PC-3 (cell line): ENCODE measurements at regions not wholly inside any gene's neighbourhood (a gene's known extent, or its start where the extent isn't known, plus 50 kb on each side); places are given as distances from the start of the nearest gene placed in this dataset.

Source experiments
- ATAC-seq: fragments of 200-7000 bp; cut with Tn5 transposase; 2 replicates; pipeline ENCODE4 v1.9.1; 2020; ENCODE audit warnings: mild to moderate bottlenecking, moderate library complexity
- BruUV-seq: library from RNA; stranded (reverse); fragments of 400-500 nt; replicated peaks from 2 replicates; lab custom pipeline; 2021; lab: Mats Ljungman, UMichigan
- CTCF ChIA-PET: fragments of 300-600 bp; sonication (Branson Sonifier 250); formaldehyde crosslinking; loops from one replicate; lab custom pipeline; 2022; ENCODE audit warnings: antibody characterized with exemption; lab: Charles Lee
- POLR2A ChIA-PET: fragments of 300-600 bp; sonication (Branson Sonifier 250); formaldehyde crosslinking; loops from one replicate; lab custom pipeline; 2022; ENCODE audit warnings: antibody characterized with exemption; ENCODE audit not compliant: unreplicated experiment; lab: Charles Lee
- DNase-seq: peaks from one replicate; pipeline ENCODE4 v3.0.0-alpha.2; 2015
- H2AFZ ChIP-seq: fragments of 300-600 bp; sonication (generic); 2 replicates; pipeline ENCODE4 v1.6.0; 2016; ENCODE audit warnings: antibody characterized with exemption, low read length
- H3F3A ChIP-seq: fragments of 300-600 bp; sonication (generic); one replicate; pipeline ENCODE4 v1.6.0; 2017; ENCODE audit warnings: antibody characterized with exemption, low read length, control low read depth, mild to moderate bottlenecking; ENCODE audit not compliant: unreplicated experiment
- H3K27ac ChIP-seq: fragments of 300-600 bp; sonication (generic); 2 replicates; pipeline ENCODE4 v1.5.1; 2016; ENCODE audit warnings: mild to moderate bottlenecking, low read length
- H3K27me3 ChIP-seq: fragments of 300-600 bp; sonication (generic); 2 replicates; pipeline ENCODE4 v1.6.1; 2016; ENCODE audit warnings: low read length, mixed read lengths
- H3K36me3 ChIP-seq: fragments of 300-600 bp; sonication (generic); 2 replicates; pipeline ENCODE4 v1.6.1; 2016; ENCODE audit warnings: low read depth, mixed run types, low read length, mixed read lengths
- H3K4me1 ChIP-seq: fragments of 300-600 bp; sonication (generic); 2 replicates; pipeline ENCODE4 v1.5.1; 2016; ENCODE audit warnings: low read length; ENCODE audit not compliant: insufficient read depth
- H3K4me2 ChIP-seq: fragments of 300-600 bp; sonication (generic); 2 replicates; pipeline ENCODE4 v1.6.0; 2016; ENCODE audit warnings: low read length
- H3K4me3 ChIP-seq: fragments of 300-600 bp; sonication (generic); 2 replicates; pipeline ENCODE4 v1.5.1; 2016; ENCODE audit warnings: mild to moderate bottlenecking, low read length, mixed read lengths
- H3K79me2 ChIP-seq: fragments of 300-600 bp; sonication (generic); 2 replicates; pipeline ENCODE4 v1.6.1; 2017; ENCODE audit warnings: low read length, mixed read lengths
- H3K9ac ChIP-seq: fragments of 300-600 bp; sonication (generic); 2 replicates; pipeline ENCODE4 v1.6.0; 2016; ENCODE audit warnings: mild to moderate bottlenecking, low read length
- H3K9me2 ChIP-seq: fragments of 300-600 bp; sonication (generic); replicated peaks from 2 replicates; pipeline ENCODE4 v1.6.1; 2016; ENCODE audit warnings: mixed run types, low read length, mixed read lengths
- H3K9me3 ChIP-seq: fragments of 300-600 bp; sonication (generic); 2 replicates; pipeline ENCODE4 v1.6.1; 2016; ENCODE audit warnings: low read length, mixed read lengths
- H4K20me1 ChIP-seq: fragments of 300-600 bp; sonication (generic); 2 replicates; pipeline ENCODE4 v1.6.1; 2016; ENCODE audit warnings: low read length, mixed read lengths
- EZH2 ChIP-seq: fragments of 300-600 bp; sonication (generic); IDR thresholded peaks from one replicate; pipeline ENCODE4 v1.6.1; 2017; ENCODE audit warnings: antibody characterized with exemption, mild to moderate bottlenecking, low read length; ENCODE audit not compliant: unreplicated experiment
- EZH2phosphoT487 ChIP-seq: fragments of 300-600 bp; sonication (generic); IDR thresholded peaks from 2 replicates; pipeline ENCODE4 v1.6.1; 2018; ENCODE audit warnings: mild to moderate bottlenecking, antibody characterized with exemption, low read length, borderline replicate concordance
- intact Hi-C: fragments of 100-400 bp; cut with micrococcal nuclease; formaldehyde crosslinking; loops from 2 replicates; pipeline ENCODE4 v1.9.0; 2023
- TF ChIP-seq, protein P1 (sequence below): fragments of 300-600 bp; sonication (generic); conservative IDR thresholded peaks from 2 replicates; pipeline ENCODE4 v1.5.1; 2017; ENCODE audit warnings: antibody characterized with exemption, low read depth, mild to moderate bottlenecking, low read length

DNA sequence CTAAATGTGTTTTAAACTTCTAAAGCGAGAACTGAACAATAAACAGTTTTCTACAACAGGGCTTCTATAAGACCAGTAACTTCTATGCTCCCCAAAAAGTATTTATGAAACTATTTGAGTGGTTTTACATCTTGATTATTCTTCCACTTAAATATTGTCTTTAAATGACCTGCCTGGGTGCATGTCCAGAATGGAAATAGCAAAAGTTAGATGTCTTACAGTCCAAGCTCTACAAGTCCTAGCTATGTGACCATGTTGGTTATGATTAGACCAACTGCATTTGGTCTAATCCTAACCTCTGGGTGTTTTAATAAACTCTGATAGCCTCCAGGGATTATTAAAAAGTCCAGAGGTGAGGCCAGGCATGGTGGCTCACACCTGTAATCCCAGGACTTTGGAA lies 79.0 kb upstream of the ATXN3L start:
- Histone ChIP-seq H3K4me3 (no peak overlapping the region), H3F3A (peaks cover 3% of the 10 kb centered on the region), H3K27me3 (no peaks in the 10 kb centered on the region), H3K36me3 (no peaks in the 10 kb centered on the region), H3K9me3 (no peaks in the 10 kb centered on the region), H3K27ac (peak overlapping the region; percentile 95), H3K4me2 (peak overlapping the region; percentile 15), H2AFZ (no peak overlapping the region), H3K79me2 (no peaks in the 10 kb centered on the region), H4K20me1 (no peaks in the 10 kb centered on the region), H3K4me1 (peaks cover 30% of the 10 kb centered on the region), H3K9ac (peak overlapping the region; percentile 53), H3K9me2 (no peaks in the 10 kb centered on the region)
- ATAC-seq (peak; percentile 17; the same call in 1 of the 2 replicates), DNase-seq (no peak)
- ChIA-PET CTCF (no interaction called here), POLR2A (no interaction called here)
- TSS peak; percentile 99 for BruUV-seq
- intact Hi-C loops: loop anchor here (1.0 to 5.0 kb wide), 5 partner anchors 29 to 427 kb away; no protein-coding TSS in a partner anchor
- TF ChIP-seq, protein P1, sequence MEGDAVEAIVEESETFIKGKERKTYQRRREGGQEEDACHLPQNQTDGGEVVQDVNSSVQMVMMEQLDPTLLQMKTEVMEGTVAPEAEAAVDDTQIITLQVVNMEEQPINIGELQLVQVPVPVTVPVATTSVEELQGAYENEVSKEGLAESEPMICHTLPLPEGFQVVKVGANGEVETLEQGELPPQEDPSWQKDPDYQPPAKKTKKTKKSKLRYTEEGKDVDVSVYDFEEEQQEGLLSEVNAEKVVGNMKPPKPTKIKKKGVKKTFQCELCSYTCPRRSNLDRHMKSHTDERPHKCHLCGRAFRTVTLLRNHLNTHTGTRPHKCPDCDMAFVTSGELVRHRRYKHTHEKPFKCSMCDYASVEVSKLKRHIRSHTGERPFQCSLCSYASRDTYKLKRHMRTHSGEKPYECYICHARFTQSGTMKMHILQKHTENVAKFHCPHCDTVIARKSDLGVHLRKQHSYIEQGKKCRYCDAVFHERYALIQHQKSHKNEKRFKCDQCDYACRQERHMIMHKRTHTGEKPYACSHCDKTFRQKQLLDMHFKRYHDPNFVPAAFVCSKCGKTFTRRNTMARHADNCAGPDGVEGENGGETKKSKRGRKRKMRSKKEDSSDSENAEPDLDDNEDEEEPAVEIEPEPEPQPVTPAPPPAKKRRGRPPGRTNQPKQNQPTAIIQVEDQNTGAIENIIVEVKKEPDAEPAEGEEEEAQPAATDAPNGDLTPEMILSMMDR: no peak
- no peak for TF ChIP-seq EZH2phosphoT487
- no peak for TF ChIP-seq EZH2

DNA sequence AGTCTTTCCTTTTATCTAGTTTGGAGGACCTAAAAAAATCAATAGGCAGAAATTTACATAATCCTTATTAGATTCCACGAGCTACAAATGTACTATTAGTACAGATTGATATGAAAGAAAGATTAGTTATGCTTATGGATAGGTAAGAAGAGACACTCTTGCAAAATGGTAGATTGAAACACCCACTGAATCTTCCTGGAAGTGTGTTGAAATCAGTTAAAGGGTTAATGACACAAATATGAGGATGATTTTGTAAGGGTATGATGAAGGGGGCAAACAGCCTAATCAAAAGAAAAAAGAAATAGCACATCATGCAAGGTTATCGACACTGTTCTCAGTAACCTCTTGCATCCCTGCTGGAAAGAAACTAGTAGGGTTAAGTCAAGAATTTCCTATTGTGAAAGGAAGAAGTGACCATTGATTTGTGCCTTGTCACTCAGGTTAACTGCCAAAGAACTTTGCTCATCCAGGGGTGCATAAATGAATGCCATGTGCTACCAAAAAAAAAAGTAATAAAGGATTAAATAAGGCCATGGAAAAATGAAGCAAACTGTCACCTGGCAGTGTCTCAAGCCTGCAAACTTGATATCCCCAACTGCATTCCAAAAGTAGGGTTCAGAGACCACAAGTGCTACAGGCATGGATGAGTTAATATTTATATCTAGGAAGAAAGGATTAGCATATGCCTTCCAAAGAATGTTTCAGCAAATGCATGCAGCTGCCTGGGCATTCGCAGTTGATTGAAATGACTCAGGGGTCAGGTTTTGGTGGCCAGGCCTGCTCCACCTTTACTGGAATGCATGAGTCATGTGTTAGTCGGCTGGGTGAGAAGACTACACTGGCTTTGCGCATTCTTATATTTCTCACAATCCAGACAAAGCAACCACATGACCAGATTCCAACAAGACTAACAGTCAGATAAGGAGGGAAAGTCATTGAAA lies 78.3 kb upstream of the ATXN3L start:
- POLR2A ChIA-PET: no interaction called here
- Histone ChIP-seq H3K9me2 (no peaks in the 10 kb centered on the region), H3K9ac (peak overlapping the region; percentile 64), H4K20me1 (no peaks in the 10 kb centered on the region), H3K4me3 (no peak overlapping the region), H3K4me1 (peaks cover 30% of the 10 kb centered on the region), H2AFZ (no peak overlapping the region), H3K79me2 (no peaks in the 10 kb centered on the region), H3K27me3 (no peaks in the 10 kb centered on the region), H3K36me3 (no peaks in the 10 kb centered on the region), H3K9me3 (no peaks in the 10 kb centered on the region), H3K4me2 (peak overlapping the region; percentile 55), H3F3A (peaks cover 3% of the 10 kb centered on the region), H3K27ac (peak overlapping the region; percentile 95)
- BruUV-seq: no TSS peak
- intact Hi-C loops: loop anchor here (1.0 to 5.0 kb wide), 5 partner anchors 30 to 426 kb away; no protein-coding TSS in a partner anchor
- TF ChIP-seq, protein P1: no peak
- no peak for TF ChIP-seq EZH2phosphoT487
- TF ChIP-seq EZH2: no peak
- ATAC-seq: peak; percentile 93
- peak; percentile 97 for DNase-seq
- CTCF ChIA-PET: no interaction called here

DNA sequence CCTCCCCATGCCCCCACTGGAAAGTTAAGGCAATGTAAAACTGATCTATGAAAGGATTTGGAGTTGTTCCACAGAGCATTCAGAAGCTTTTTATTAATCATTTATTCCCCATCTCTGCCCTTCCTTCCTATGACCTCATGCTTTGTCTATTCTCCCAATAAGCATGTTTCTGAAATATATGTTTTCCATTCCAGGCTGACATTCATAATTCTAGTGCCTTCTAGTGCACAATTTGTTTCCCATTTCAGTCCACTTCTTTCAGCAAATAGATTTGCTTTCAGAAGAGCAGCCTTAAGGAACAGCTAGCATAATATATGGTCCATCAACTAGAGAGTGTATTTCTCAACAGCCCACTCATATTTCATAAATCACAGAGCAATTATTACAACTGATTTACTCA lies 77.1 kb upstream of the ATXN3L start:
- ChIA-PET POLR2A (no interaction called here), CTCF (no interaction called here)
- H3K27me3 ChIP-seq: no peaks in the 10 kb centered on the region
- no peak for TF ChIP-seq EZH2phosphoT487
- TF ChIP-seq, protein P1: no peak
- TF ChIP-seq EZH2: no peak
- no peaks in the 10 kb centered on the region for H3K36me3 ChIP-seq
- H3K27ac ChIP-seq: peak overlapping the region; percentile 95
- BruUV-seq: no TSS peak
- peak overlapping the region; percentile 64 for H3K9ac ChIP-seq
- DNase-seq: peak; percentile 31
- H3K9me3 ChIP-seq: no peaks in the 10 kb centered on the region
- H3F3A ChIP-seq: peaks cover 3% of the 10 kb centered on the region
- H4K20me1 ChIP-seq: no peaks in the 10 kb centered on the region
- H3K4me3 ChIP-seq: no peak overlapping the region
- H3K4me2 ChIP-seq: 0 out of 2 replicates have a peak overlapping the region, but pooled peaks have one; percentile 55
- no peaks in the 10 kb centered on the region for H3K9me2 ChIP-seq
- H2AFZ ChIP-seq: no peak overlapping the region
- intact Hi-C loops: loop anchor here (5.0 kb wide), 2 partner anchors 175 to 425 kb away; no protein-coding TSS in a partner anchor
- no peak for ATAC-seq
- peaks cover 30% of the 10 kb centered on the region for H3K4me1 ChIP-seq
- H3K79me2 ChIP-seq: no peaks in the 10 kb centered on the region
